ENCODE measurements at regions not wholly inside any gene's neighbourhood (a gene's known extent, or its start where the extent isn't known, plus 50 kb on each side); places are given as distances from the start of the nearest gene placed in this dataset.

- TF ChIP-seq PRDM15 (CRISPR knock-in tag; IDR thresholded peaks at IDR 0.05): no peak
- TF ChIP-seq JUNB (IDR thresholded peaks at IDR 0.05): no peak
- no peak for TF ChIP-seq USF2 (IDR thresholded peaks at IDR 0.05; ENCODE audit: borderline replicate concordance, low read depth, low read length)
- TF ChIP-seq ATF2 (IDR thresholded peaks at IDR 0.05; ENCODE audit: low read length): no peak
- TF ChIP-seq PKNOX1 (IDR thresholded peaks at IDR 0.05): no peak
- TF ChIP-seq SKIL (IDR thresholded peaks at IDR 0.05; ENCODE audit: low read depth, poor library complexity, severe bottlenecking): no peak
- TF ChIP-seq CUX1 (IDR thresholded peaks at IDR 0.05; ENCODE audit: insufficient replicate concordance, low read depth, low read length): no peak
Observed at GRCh38 chr9:134240361-134240760, 76.0 kb upstream of the RNU6ATAC start (continued).

Measured in GM12878 (cell line).